Activated CD4-positive, alpha-beta T cell treated with anti-CD3 and anti-CD28 coated beads, Interleukin-2, Interleukin-4, amounts not matched to agents 100 ng/mL and 50 ng/mL, durations not matched to agents 16 hours and 8 hours (primary cell): ENCODE measurements at regions not wholly inside any gene's neighbourhood (a gene's known extent, or its start where the extent isn't known, plus 50 kb on each side); places are given as distances from the start of the nearest gene placed in this dataset.
"Not testable (repeated sequence)": the region's sequence is repeated elsewhere in the genome, so short reads cannot be mapped to it uniquely, and the experiment has no call there.

Experiments
- DNase-seq: peaks from one replicate; pipeline ENCODE4 v3.0.0-alpha.2; 2020; ENCODE audit warnings: low spot score

DNA sequence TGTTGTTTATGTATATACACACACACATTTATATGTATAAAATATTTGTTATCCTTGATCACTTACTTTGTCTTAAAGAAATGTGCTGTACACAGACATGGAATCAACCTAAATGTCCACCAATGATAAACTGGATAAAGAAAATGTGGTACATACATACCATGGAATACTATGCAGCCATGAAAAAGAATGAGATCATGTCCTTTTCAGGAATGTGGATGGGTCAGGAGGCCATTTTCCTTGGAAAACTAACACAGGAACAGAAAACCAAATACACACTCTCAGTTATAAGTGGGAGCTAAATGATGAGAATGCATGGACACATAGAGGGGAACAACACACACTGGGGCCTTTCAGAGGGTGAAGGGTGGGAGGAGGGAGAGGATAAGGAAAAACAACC, 534.7 kb downstream of the FLRT2 start:
- not testable (repeated sequence) for DNase-seq

DNA sequence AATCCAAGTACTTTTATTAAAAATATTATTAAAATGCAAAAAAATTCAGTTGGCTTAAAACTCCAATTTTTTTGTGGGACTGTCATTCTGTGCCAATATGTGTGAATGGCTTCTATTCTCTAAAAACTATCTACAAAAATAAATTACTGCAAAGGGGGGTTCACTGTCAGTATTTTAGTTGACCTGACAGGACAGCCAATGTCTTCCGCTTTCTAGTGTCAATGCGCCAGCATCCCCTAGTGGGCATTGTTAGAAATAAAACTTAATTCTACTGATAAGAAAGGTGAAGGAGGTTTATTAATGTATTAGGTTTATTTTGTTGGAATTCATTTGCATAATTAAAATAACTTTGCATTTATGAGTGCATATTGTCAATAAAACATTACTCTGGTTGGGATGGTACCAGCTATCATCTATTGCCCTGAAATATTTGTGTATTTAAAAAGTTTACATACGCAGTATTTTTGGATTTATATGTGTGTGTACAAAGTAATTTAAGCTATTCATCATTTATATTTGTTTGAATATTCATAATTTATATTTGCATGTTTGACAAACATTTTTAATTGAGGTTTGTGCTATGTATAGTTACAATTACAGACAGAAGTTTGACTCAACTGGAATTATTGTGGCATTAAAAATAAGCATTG, 527.2 kb downstream of the FLRT2 start:
- peak; percentile 32 for DNase-seq

DNA sequence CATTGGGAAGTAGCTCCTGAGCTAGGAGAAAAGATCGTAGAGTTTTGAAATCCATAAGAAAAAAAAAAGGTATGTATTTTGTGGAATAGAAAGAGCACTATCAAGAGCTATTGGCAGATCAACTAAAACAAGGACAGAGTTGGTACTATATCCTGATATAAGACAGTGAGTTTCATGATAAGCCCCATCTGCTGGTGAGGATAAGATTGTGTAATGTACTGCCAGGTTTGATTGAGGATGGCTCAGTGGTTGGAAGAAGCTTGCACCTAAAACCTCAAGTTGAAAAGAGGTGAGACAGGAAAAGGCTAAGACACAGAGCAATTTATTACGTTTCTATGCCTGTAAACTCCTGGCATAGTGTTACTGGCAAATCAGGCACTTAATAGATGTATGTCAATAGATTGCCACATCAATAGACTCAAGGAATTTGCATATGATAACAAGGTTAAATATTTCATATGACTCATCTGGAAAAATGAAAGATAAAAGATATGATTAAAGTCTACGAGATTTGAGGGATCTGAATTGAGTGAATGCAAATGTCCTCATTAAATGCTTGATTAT, 525.6 kb downstream of the FLRT2 start:
- DNase-seq: no peak

DNA sequence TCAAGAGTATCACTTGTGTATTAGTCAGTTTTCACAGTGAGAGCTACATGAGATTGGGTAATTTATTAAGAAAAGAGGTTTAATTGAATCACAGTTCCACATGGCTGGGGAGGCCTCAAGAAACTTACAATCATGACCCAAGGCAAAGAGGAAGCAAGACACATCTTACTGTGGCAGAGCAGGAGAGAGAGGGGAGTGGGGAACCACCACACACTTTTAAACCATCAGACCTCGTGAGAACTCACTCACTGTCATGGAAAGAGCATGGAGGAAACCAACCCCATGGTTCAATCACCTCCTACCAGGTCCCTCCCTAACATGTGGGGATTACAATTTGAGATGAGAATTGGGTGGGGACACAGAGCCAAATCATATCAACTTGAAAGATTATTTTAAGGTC, 522.9 kb downstream of the FLRT2 start:
- DNase-seq: no peak

DNA sequence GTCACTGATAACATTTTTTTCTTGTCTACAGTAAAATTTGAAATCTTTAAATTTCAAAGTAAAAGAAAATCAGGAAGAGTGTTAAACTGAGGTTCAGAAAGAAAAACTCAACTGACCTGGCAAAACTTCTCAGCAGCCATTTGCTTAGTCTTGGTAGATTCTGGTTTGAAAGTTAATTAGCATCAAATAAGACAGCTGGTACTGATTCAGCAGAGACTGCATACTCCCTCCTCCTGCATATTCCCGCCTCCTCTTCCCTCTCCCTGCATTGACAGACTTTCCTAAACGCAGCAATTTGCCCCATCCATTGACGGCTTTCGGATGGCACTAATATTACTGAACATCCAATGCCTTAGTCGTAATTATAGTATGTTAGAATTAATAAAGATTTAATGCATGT, 520.8 kb downstream of the FLRT2 start:
- DNase-seq: no peak

DNA sequence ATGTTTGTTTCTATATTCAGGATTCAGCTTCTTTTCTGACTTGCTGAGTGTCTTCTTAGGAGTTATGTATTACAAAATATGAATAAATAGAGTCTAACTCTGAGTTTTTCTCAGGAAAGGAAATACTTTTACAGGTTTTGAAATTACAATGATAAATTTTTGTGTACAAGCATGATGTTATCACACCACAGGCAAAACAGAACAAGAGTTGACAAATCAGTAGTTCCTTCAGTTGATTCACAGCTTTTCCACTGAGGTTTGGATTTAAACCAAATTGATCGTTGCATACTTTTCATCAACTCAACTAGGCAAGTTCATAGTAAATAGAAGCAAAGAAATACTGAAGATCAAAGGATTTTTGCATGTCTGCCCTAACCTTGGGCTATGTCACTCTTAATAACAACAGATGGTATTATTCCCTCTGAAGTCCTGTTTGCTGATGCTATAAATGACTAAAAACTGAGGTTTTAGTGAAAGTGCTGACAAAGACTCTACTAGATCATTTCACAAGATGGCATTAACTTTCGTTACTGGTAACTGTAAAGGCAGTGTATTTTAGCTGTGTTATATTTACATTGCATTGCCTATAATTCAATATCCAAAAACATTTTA, 520.2 kb downstream of the FLRT2 start:
- no peak for DNase-seq

DNA sequence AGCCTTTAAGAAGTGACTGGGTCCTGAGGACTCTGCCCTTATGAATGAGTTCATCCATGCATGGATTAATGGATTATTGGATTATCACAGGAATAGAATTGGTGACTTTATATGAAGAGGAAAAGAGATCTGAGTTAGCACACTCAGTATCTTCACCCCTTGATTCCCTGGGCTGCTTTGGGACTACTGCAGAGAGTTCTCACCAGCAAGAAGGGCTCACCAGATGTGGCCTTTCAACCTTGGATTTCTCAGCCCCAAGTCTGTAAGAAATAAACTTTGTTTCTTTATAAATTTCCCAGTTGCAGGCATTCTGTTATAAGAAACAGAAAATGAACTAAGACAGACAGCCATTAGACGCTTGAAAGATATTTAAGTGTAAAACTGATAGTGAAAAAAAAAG, 509.2 kb downstream of the FLRT2 start:
- no peak for DNase-seq

DNA sequence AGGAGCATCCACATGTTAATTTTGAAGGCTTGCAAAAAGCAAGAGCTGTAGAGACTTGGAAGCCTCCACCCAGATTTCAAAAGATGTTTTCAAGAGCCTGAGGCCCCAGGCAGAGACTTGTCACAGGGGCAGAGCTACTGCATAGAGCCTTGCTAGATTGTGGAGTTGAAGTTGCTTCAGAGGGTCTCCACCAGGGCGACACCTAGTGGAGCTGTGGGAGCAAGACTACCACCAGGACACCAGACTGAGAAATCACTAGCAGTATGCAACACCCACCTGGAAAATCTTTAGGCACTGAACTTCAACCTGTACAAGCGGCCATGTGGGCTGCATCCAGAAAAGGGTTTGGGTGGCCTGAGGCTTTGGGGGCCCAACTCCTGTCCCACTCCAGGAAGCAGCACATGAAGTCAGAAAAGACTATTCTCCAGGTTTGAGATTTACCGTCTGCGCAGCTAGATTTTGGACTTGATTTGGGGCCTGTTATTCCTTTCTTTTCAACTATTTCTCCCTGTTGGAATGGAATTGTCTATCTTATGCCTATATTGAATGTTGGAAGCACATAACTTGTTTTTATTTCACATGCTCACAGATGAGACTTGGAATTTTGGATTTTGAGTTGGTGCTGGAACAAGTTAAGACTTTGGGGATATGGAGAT, 508.6 kb downstream of the FLRT2 start:
- peak; percentile 53 for DNase-seq

DNA sequence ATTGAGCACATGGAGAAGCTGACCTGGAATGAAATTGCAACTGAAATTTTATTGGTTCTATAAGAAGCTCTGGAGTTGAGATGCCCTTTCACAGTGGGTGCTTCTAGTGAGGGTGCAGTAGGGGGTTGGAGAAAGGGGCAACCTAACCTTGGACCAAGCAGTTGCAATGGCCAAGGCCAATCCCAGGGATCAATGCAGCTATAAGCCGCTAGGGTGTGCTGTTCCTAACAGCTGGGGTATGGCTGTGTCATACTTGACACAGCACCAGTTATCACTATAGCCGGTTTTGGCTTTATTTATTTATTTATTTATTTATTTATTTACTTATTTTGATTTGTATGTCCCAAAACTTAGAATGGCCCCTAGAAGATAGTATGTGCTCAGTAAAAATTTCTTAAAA, 505.9 kb downstream of the FLRT2 start:
- no peak for DNase-seq

DNA sequence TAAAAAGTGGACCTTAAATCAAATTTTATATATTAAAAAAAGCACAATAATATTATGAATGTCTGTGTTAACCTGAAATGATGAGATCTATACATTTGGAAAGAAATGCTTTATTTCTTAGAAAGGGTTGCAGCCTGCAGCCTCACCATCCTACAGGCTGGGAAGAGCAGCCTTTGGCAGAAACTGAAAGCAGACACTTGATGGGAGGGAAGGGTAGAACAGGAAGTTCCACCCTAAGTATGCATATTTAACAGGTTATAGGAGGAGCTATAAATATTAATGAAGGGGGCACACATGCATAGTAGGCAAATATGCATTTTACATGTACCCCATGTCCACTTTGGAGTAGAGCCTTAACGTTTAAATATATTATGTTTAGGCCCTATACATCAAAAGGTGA, 498.0 kb downstream of the FLRT2 start:
- no peak for DNase-seq

DNA sequence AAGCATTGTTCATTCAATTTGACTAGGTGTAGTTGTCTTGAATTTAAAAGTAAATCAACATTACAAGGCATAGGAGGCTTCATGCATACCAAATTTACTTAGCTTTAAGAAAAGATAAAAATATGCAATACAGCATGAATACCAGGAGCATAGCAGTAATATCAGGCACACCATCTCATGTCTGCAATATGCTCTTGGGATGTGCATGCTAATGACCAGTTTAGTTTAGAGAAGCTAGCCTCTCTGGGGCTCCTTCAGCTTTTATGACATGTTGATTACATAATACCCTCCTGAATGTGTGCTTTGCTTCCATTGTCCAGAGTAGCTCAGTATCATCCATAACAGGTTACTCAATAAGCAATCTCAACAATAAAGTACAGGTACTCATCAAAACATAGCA, 497.2 kb downstream of the FLRT2 start:
- DNase-seq: no peak

DNA sequence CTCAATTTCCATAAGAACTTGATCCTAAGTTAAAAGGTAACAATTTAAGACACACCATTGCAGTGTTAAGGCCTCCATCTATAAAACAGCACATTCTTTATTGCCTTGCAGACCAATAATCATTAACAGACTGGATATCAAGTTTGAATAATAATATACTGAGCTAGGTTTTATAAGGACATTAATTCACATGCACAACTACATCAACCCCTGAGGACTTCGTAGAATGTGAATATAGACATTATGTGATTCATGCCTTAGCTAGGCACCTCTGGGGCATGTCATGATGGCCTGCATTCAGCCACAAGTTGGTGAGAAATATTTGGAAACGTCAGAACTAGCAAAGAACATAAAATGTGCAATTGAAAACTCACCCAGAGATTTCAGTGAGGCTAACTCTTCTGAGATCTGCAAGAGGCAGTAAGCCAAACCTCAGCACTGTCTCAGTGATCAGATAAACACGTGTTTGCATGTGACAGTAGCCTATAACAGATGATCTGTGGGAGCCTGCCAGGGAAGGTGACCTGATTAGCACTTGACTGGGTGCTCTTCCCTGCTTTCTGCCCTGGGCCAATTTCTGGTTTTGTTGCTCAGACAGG, 492.2 kb downstream of the FLRT2 start:
- DNase-seq: no peak

DNA sequence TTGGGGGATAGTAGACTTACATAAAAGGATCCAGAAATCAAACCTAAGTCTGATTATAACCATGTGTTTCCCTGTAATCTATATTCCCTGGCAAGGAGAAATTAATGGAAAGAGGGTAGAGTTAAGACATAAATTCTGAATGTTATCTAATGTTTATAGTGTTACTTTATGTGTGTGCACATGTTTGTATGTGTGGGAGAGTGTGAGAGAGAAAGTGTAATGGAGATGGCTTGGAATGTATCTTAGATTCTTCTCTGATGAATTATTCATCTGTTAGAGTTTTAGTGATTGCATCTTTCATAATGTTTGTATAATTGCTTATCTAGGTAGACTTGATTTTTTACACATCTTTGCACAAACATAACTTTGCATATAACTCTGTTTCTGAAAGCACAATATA, 490.9 kb downstream of the FLRT2 start:
- DNase-seq: no peak

DNA sequence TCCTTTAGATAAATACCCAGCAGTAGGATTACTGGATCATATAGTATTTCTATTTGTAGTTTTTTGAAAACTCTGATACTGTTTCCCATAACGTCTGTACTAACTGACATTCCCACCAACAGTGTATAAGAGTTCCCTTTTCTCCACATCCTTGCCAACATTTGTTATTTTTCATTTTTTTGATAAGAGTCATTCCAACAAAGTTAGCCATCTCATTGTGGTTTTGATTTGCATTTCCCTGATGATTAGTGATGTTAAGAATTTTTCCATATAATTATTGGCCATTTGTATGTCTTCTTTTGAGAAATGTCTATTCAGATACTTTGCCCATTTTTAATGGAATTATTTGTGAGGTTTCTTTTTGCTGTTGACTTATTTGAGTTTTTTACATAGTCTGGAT, 486.0 kb downstream of the FLRT2 start:
- DNase-seq: no peak

DNA sequence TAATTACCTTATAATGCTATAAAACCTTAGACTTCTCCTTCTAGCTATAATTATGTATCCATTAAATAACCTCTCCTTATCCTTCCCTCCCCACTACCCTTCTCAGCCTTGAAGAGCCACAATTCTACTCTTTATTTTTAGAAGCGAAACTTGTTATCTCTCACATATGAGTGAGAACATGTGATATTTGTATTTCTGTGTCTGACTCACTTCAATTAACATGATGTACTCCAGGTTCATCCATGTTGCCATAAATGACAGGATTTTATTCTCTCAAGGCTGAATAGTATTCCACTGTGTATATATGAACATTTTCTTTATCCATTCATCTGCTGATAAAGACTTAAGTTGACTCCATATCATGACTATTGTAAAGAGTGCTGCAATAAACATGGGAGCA, 485.6 kb downstream of the FLRT2 start:
- no peak for DNase-seq

DNA sequence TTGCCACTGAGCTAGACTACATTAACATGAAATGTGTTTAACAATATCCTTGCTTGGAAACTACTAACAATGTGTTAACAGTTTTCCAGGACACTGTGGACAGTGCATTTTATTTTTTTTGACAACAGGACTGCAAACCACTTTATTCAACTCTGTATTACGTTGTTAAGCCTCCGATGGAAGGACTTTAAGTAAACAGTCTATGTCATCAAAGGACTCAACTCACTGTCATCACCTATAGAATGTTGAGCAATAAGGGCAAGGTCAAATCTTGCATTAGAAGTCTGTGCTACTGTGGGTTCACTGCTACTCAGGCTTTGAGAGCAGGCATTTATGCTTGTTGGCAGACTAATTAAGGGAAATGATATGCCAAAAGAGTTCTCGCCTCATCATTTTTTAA, 483.7 kb downstream of the FLRT2 start:
- DNase-seq: no peak

DNA sequence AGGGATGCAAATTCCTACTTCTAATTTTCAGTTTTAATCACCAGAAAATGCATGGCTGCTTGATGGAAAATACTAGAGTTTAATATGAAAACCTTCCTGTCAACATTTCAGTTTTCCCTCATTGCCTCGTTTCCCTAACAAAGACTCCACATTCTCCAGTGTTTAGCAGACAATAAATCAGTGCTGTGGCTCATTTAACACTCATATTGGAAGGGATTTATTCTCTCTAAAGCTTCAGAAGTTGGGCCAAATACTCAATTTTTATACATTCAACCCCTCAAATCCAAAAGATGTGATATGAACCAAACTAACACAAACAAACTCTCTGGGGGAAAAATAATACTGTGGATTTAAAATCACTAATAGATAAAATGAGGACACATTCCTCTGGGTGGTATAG, 482.5 kb downstream of the FLRT2 start:
- no peak for DNase-seq

DNA sequence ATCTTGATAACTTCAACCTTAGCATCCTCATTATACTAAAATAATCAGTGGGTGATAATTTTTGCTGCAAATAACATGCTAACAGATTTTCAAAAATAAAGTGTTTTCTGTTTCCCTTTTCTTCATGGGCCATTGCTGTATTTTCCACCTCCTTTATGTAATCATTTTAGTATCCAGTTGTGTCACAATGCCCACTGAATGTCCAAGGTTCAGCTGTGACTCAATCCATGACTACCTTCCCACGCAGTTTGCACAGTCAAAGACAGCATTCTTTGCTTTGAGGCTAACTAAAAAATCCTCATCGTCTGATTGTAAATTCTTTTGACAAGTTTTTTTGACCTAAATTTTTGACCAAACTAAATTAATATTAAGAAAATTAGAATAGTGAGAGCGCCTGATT, 474.1 kb downstream of the FLRT2 start:
- DNase-seq: peak; percentile 0

DNA sequence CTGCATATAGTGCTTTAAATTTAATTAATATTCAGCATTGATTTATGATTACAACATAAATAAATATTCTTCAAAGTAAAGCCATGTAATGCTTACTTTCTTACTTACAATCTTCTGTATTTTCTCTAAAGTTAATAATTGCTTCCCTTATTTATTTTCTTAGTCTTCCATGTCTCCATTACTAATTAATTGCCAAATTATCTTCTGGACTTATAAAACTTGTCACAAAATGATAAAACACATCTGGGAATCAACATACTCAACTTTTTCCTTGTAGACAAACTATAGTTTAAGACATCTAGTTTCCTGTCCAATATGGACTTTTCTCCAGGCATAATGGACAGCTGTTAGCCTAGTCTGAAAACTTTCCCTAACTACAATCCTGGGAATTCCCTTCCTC, 466.6 kb downstream of the FLRT2 start:
- DNase-seq: no peak

DNA sequence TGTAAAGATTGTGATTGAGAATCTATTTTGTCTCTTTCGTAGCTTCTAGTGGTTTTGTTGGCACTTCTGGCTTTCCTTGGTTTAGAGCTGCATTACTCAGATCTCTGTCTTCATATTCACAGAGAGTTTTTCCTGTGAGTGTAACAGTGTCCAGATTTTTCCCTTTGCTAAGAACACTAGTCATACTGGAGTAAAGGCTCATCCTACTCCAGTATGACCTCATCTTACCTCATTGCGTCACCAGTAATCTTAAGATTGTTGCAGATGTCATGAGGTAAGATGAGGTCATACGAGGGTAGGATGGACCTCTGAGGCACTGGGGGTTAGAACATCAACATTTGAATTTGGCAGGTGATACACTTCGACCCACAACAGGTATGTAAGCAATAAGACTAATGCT, 461.2 kb downstream of the FLRT2 start:
- DNase-seq: no peak

DNA sequence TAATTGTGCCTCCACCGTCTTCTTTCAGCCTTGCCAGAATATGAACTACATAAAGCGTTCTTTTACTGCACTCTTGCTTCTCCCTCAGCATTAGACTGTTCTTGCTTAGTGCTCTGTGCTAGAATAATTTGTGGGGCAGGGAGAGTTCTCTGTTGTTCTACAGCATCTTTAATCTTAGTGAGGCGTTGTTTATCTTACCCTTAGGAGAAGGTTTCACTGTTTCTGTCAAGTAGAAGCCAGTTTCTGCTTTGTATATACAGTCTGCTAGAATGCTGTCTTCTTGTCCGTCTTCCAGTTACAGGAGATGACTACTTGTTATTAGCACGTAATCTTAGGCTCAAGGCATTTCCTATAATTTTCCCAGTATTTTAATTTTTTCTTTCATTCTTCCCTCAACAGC, 458.0 kb downstream of the FLRT2 start:
- no peak for DNase-seq

DNA sequence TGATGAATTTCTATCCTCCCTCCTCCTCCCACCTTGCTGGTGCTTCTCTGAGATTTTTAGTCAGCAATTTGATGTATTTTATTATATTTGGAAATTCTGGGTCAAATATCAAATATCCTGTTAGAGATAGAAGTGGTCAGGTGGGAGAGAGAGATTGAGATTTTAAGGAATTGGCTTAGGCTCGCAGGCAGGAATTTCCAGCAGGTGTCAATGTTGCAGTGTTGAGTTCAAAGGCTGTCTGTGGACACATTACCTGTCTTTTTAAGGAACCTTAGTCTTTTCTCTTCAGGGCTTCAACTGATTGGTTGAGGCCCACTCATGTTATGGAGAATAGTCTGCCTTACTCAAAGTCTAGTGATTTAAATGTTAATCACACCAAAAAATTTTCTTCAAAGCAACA, 457.3 kb downstream of the FLRT2 start:
- no peak for DNase-seq

DNA sequence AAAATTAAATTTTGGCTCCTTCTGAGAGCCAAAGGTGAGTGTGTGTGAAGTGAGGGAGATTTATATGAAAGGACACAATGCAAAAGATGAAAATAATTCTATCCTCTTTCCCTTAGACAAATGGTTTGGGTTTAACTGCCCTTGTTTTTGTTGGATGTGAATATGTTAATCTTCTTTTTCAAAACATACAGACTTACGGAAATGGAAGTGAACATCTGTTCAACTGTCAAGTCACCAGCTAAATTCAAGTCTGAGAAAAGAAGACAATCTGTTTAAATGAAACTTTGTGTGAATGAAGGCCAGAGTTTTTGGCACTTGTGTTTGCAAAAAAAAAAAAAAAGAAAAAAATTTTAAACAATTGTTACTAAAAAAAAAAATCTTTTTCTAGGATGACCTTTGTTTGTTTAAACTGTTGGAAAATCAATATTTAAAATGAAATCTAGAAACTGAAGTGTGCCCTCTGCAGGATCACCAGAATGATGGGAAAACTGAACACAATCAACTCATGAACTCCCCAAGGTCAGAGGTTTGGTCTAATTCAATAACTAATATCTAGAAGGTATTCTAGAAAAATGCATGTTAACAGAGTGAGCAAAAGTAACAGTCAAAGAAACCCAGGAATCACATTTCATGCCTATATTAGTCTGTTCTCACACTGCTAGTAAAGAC, 448.8 kb downstream of the FLRT2 start:
- no peak for DNase-seq
